Activated T-cell treated with anti-CD3 and anti-CD28 coated beads, Interleukin-2, amount 50 U/mL, for 4 hours (primary cell): ENCODE measurements at regions not wholly inside any gene's neighbourhood (a gene's known extent, or its start where the extent isn't known, plus 50 kb on each side); places are given as distances from the start of the nearest gene placed in this dataset.

Source experiments
- ATAC-seq, 2 donors: fragments of 200-7000 bp; cut with Tn5 transposase; one replicate each; pipeline ENCODE4 v1.10.0; 2021
- DNase-seq: peaks from one replicate; pipeline ENCODE4 v3.0.0-alpha.2; 2020
- H3K27me3 Mint-ChIP-seq: one replicate; pipeline ENCODE4 v1.8.0; 2021; ENCODE audit warnings: low read depth, mixed read lengths
- H3K36me3 Mint-ChIP-seq: one replicate; pipeline ENCODE4 v1.8.0; 2022; ENCODE audit warnings: mixed read lengths; ENCODE audit not compliant: insufficient read depth
- H3K4me1 Mint-ChIP-seq: one replicate; pipeline ENCODE4 v1.8.0; 2021; ENCODE audit warnings: low read depth, mixed read lengths
- H3K4me3 Mint-ChIP-seq: one replicate; pipeline ENCODE4 v1.8.0; 2021; ENCODE audit warnings: mild to moderate bottlenecking, moderate library complexity, mixed read lengths
- H3K9me3 Mint-ChIP-seq: one replicate; pipeline ENCODE4 v1.8.0; 2021; ENCODE audit warnings: mixed read lengths

DNA sequence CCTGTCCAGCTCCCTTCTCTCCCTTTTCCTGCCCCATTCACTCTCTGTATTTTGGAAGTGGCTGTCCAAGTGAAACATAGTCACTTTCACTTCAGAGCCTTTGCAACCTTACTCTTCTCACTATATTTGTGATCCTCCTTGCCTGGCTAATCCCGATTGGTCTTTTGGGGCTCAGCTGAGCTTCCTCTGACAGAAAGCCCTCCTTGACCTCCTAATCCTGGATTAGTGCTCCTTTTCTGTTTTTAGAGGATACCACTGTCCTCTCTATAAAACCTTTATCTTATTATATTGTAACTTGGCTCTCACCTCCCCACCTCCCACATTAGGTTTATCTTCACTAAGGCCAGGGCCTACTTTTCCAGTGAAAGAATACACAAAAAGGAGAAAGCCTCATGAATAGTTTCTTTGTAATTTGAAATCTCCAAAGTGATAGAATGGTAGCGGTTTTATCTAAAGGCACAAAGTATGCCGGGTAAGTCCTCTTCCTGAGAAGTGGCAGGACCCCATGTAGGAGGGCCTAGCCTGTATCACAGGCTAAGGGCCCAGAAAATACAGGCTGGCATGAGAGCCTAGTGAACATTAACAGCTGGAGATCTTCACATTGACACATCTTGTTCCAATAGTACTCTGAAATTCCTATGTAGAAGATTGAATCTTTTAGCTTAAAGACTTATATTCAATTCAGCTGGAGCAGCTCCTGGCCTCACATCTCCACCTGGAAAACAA lies 83.1 kb upstream of the GAREM1 start:
- ATAC-seq (no peak), DNase-seq (no peak)
- Mint-ChIP-seq H3K36me3 (no peaks in the 10 kb centered on the region), H3K4me1 (peaks cover 2% of the 10 kb centered on the region), H3K4me3 (no peak overlapping the region), H3K27me3 (peaks cover 4% of the 10 kb centered on the region), H3K9me3 (no peaks in the 10 kb centered on the region)

DNA sequence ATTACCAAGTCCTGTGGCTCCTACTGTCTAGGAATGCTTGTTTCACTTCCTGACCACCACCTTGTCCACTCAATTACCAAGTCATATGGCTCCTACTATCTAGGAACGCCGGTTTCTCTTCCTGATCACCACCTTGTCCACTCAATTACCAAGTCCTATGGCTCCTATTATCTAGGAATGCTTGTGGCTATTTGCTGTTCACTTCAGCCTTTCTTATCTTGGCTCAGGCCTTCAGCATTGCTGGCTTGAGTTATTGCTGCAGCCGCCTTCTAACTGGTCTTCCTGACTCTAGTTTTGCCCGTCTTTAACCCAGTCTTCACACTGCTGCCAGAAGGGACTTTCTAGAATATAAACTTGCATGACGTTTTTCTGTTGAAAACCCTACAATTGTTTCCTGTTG lies 82.5 kb upstream of the GAREM1 start:
- Mint-ChIP-seq H3K27me3 (peaks cover 6% of the 10 kb centered on the region), H3K4me3 (no peak overlapping the region), H3K9me3 (no peaks in the 10 kb centered on the region), H3K36me3 (no peaks in the 10 kb centered on the region), H3K4me1 (peaks cover 2% of the 10 kb centered on the region)
- DNase-seq (no peak), ATAC-seq (no peak)

DNA sequence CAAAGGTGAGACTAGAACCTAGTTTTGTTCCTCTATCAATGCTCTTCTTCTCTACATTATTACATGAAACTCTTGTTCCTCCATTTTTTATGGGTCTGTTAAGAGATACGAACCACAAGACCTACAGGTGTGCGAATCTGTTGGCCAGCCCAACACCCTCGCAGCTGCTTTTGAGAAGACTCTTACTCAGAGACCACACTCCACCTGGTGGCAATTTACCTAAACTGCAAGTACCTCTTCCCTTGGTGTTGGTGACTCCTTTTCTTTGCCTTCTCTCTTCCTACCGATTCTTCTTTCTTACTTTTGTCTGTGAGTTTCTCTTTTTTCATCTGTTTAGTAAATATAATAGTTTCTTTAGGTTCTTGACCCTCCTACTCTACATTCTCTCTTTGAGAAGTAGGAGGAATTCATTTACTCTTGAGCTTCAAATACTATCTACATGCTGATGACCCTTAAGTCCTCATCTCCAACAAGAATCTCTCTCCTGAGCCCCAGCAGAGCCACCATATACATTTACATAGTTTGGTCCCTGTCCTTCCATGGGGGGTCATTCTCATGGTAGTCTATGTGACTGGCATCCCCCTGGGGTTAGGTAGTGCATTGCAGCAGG lies 81.8 kb upstream of the GAREM1 start:
- peaks cover 6% of the 10 kb centered on the region for H3K27me3 Mint-ChIP-seq
- no peaks in the 10 kb centered on the region for H3K36me3 Mint-ChIP-seq
- H3K4me3 Mint-ChIP-seq: no peak overlapping the region
- H3K9me3 Mint-ChIP-seq: no peaks in the 10 kb centered on the region
- ATAC-seq (peak; percentile 72 to 77), DNase-seq (peak; percentile 46)
- H3K4me1 Mint-ChIP-seq: peaks cover 2% of the 10 kb centered on the region

DNA sequence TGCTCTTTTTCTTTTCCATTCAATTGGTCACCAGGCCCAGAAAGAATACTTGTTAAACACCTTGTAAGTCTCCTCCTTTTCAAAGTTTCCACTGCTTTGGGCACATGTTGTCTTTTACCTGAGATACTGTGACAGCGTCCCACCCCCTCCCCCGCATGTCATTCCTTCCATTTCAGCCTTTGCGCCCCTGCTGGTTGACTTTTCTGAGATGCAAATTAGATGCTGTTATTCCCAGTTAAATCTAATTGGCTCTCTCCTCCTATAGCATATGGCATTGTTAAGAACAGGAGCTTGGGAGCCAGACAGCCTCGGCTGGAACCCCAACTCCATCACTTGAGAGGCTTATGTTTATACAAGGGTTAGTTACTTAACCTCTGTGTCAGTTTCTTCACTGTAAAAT lies 80.3 kb upstream of the GAREM1 start:
- peaks cover 6% of the 10 kb centered on the region for H3K27me3 Mint-ChIP-seq
- DNase-seq (no peak), ATAC-seq (no peak)
- H3K9me3 Mint-ChIP-seq: no peaks in the 10 kb centered on the region
- H3K4me3 Mint-ChIP-seq: no peak overlapping the region
- no peaks in the 10 kb centered on the region for H3K36me3 Mint-ChIP-seq
- peaks cover 2% of the 10 kb centered on the region for H3K4me1 Mint-ChIP-seq

DNA sequence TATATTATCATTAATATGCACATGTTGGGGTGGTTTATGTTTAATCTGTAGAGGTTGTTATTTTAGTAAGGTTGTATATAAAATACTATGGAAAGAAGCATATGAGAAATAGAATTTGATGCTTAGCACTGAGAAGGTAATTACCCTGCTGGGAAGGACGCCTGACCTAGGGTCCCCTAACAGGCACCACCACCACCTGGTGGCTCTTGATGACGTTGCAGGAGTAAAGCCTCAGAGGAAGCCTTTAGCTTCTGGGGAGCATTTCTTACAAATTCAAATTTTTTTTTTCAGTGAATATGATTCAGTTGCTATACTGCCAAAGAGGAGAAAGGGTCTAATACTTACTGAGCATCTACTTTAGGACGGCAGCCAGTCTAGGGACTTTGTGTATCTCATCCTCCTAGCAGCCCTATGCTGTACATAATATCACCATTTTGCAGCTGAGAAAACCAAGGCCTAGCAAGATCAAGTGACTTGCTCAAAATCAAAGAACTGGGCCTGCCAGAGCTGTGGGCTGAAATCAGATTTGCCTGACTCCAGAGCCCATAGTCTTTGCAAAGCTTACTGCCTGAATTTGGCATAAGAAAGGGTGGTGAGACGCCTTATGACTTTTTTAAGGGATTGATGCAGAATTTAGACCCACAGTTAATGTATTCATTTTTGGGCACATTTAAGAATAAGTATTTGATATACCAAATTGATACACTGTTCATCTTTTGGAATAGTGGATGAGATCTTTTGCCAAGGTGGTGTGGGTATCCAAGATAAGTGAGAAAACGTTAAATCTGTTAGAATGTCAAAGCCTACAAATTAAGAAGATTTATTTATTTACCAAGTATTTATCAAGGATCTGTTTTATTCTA lies 78.8 kb upstream of the GAREM1 start:
- H3K4me1 Mint-ChIP-seq: peaks cover 2% of the 10 kb centered on the region
- peak; percentile 73 to 77 for ATAC-seq
- no peaks in the 10 kb centered on the region for H3K36me3 Mint-ChIP-seq

DNA sequence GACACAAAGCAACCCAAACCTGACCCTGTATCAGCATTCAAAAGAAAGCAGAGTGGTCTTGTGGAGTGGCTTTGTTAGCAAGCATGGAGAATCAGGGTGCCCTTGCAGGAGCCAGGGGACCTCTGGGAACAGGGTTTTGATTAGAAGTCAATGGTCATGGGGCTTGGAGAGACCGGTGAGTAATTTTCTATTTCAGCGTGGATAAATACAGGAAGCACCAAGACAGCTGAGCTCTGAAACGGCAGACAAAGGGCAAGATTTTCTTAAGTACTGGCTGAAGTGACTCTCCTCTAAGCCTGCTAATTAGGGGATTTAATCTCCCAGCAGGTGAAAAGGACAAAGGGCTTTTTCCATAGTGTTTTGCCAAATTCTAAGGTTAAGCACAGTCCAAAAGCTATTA lies 78.0 kb upstream of the GAREM1 start:
- Mint-ChIP-seq H3K27me3 (peaks cover 4% of the 10 kb centered on the region), H3K4me1 (peaks cover 2% of the 10 kb centered on the region)

More for the DNA sequence above, 78.8 kb upstream of the GAREM1 start:
- Mint-ChIP-seq H3K27me3 (peaks cover 4% of the 10 kb centered on the region), H3K9me3 (no peaks in the 10 kb centered on the region), H3K4me3 (no peak overlapping the region)
- DNase-seq: peak; percentile 24

DNA sequence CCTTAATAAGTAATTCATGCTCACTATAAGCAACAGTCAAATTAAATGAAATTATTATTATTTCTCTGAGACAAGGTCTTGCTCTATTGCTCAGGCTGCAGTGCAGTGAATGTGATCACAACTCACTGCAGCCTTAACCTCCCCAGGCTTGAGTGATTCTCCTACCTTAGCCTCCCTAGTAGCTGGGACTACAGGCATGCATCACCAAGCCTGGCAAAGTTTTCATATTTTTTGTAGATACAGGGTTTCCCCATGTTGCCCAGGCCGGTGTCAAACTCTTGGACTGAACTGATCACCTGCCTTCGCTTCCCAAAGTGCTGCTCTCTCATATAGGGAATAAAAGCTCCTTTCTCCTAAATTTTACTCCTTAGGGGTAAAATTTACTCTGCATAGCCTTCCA lies 74.9 kb upstream of the GAREM1 start:
- peaks cover 2% of the 10 kb centered on the region for H3K27me3 Mint-ChIP-seq
- ATAC-seq (no peak), DNase-seq (no peak)
- no peaks in the 10 kb centered on the region for H3K9me3 Mint-ChIP-seq
- H3K4me1 Mint-ChIP-seq: no peaks in the 10 kb centered on the region
- no peaks in the 10 kb centered on the region for H3K36me3 Mint-ChIP-seq
- H3K4me3 Mint-ChIP-seq: no peak overlapping the region

More for the DNA sequence above, 78.0 kb upstream of the GAREM1 start:
- ATAC-seq (no peak), DNase-seq (no peak)
- Mint-ChIP-seq H3K9me3 (no peaks in the 10 kb centered on the region), H3K36me3 (no peaks in the 10 kb centered on the region), H3K4me3 (no peak overlapping the region)

DNA sequence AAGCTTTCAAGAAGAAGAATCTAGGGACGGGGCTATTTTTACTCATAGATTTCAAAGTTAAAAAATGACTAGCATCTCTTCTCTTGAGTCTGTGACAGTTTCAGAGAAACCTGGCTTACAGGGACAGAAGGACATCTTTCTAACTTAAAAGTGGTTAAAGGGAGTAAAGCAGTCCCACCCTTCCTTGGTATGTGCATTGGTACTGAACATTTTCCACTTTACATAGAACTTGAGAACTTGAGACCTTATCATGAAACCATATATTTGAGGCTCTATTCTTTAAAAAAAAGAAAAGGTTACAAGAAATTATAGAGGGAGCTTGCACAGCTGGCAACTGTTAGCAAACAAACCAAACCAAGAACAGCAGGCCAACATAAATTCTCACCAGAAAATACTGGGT lies 73.4 kb upstream of the GAREM1 start:
- Mint-ChIP-seq H3K4me3 (no peak overlapping the region), H3K9me3 (no peaks in the 10 kb centered on the region), H3K36me3 (no peaks in the 10 kb centered on the region), H3K27me3 (peaks cover 2% of the 10 kb centered on the region), H3K4me1 (no peaks in the 10 kb centered on the region)
- DNase-seq (no peak), ATAC-seq (no peak)

DNA sequence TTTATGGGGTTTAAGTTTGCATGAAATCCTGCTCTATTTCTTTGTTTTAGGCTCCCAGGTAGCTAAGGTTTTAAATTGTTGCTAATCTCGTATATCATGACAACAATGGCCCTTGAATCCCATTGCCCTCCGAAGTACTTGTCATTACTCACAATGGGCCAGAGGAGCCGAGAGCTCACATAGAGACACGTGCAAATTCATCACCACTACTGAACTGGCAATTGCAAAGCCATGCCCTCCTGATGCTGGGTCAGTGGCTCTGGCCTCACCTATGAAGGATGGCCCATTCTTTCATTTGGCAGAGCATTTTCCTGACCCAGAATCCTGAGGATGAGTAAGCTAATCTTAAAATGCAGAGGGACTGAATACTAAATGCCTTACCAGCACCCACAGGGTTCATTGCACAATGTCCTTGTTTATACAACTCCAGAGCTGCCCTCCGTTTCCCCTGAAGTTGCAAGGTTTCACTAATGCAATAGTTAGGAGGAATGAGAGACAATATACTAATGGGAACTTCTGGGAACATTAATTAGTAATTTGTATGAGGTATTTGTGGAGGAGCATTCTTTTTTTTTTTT lies 71.6 kb upstream of the GAREM1 start:
- H3K4me1 Mint-ChIP-seq: no peaks in the 10 kb centered on the region

DNA sequence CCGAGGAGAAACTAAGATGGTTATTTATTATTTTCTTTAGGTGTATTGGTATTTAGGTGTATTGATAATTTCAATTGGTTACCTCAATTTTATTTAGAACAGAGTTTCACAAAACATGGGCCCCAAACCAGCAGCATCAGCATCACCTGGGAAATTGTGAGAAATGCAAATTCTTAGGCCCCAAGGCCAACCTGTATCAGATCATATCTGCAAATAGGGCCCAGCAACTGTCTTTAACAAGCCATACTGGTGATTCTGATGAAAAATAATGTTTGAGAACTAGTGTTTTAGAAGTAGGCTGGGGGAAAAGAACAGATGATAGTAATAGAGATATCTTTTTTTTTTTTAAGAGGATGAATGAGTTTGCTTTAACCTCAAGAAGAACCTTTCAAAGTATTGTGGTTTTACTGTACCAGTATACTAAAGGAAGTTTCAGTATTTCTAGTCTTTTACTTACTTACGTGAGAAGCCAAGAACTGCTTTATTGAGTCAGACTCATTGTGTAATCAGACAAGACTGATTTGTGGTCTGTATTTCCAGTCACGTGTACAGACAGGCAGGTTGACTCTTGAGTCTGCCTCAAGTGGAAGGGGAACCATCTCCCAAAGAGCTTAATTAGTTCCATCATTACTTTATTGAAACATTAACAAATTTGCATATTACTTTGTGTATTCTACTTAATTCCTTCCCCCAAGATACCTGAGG lies 60.4 kb upstream of the GAREM1 start:
- Mint-ChIP-seq H3K4me3 (no peak overlapping the region), H3K9me3 (no peaks in the 10 kb centered on the region)
- peak; percentile 95 to 96 for ATAC-seq

More for the DNA sequence above, 71.6 kb upstream of the GAREM1 start:
- Mint-ChIP-seq H3K27me3 (no peaks in the 10 kb centered on the region), H3K9me3 (no peaks in the 10 kb centered on the region), H3K36me3 (no peaks in the 10 kb centered on the region), H3K4me3 (no peak overlapping the region)
- ATAC-seq (no peak), DNase-seq (no peak)

DNA sequence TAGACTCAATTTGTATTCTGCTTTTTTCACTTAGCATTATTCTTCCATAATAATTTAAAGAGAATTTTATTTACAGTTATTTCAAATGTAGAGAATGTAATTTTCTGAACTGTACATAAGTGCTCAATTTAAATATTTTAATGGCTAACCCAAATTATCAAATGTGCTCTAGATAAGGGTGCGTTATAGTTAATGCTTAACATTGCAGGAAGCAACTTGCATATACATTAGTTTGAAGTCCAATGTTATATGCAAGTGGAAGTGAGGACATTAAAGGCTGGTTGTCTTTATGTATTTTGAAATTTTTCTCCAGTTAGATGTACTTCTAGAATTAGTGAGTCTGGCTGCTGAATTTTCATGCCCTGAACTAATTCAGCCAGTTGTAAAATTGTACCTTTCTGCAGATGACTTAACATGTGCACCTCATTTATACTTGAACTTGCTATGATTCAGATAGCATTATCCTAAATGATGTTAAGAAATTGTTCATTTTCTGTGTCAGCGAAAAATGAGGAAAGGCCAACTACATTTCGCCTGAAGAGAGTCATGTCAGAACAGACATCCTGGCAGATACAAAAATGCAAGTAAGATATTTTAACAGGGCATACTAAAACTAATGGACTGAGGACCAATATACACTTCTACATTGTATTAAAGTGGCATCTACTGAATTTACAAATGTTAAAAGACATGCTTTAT lies 59.2 kb upstream of the GAREM1 start:
- H3K27me3 Mint-ChIP-seq: no peaks in the 10 kb centered on the region
- no peaks in the 10 kb centered on the region for H3K9me3 Mint-ChIP-seq
- ATAC-seq: no peak
- no peak overlapping the region for H3K4me3 Mint-ChIP-seq
- H3K36me3 Mint-ChIP-seq: no peaks in the 10 kb centered on the region
- DNase-seq: no peak
- H3K4me1 Mint-ChIP-seq: peaks cover 20% of the 10 kb centered on the region

More for the DNA sequence above, 60.4 kb upstream of the GAREM1 start:
- Mint-ChIP-seq H3K27me3 (no peaks in the 10 kb centered on the region), H3K4me1 (peaks cover 20% of the 10 kb centered on the region), H3K36me3 (no peaks in the 10 kb centered on the region)
- no peak for DNase-seq

DNA sequence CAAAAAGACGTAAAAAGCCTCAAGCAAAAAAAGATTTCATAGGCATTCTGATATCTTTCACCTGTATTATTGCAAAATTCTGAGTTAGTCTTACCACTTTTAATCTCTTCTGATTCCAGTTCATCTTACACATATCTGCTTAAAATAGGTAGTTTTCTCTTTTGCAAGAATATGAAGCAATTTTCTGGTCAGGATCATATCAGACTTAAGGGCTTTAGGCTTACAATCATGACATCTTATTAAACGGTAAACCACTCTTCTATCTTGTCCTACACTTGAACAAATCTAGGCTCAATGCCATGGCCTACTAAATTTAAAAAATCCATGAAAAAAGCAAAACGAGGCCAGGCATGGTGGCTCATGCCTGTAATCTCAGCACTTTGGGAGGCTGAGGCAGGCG lies 50.1 kb upstream of the GAREM1 start:
- Mint-ChIP-seq H3K9me3 (no peaks in the 10 kb centered on the region), H3K4me3 (no peak overlapping the region), H3K27me3 (peaks cover 5% of the 10 kb centered on the region), H3K4me1 (no peaks in the 10 kb centered on the region), H3K36me3 (no peaks in the 10 kb centered on the region)
- no peak for ATAC-seq
- DNase-seq: no peak
